H1 (cell line): ENCODE measurements at regions not wholly inside any gene's neighbourhood (a gene's known extent, or its start where the extent isn't known, plus 50 kb on each side); places are given as distances from the start of the nearest gene placed in this dataset.

Experiments
- ATF2 ChIP-seq: IDR thresholded peaks from 2 replicates; pipeline ENCODE4 v1.6.1; 2012; ENCODE audit warnings: low read length, inconsistent platforms
- EP300 ChIP-seq, 2 experiments: IDR thresholded peaks; 1 replicate in 1 of 2; 2 replicates in 1 of 2; pipeline ENCODE4 v1.6.1; 2011 to 2012; ENCODE audit warnings: low read depth in 2 of 2, low read length in 2 of 2, mild to moderate bottlenecking in 2 of 2, borderline replicate concordance in 1 of 2, inconsistent platforms in 1 of 2, moderate library complexity in 1 of 2

- TF ChIP-seq ATF2 = no peak
- no peak for TF ChIP-seq EP300 (IDR thresholded peaks at IDR 0.05; ENCODE audit: borderline replicate concordance in 1 of 2, low read depth in 2 of 2, low read length in 2 of 2)
These were observed 134.8 kb upstream of the DPT start (continued) for GRCh38 chr1:168863772-168864171.
